ENCODE measurements at regions not wholly inside any gene's neighbourhood (a gene's known extent, or its start where the extent isn't known, plus 50 kb on each side); places are given as distances from the start of the nearest gene placed in this dataset.
"Not testable (repeated sequence)": the region's sequence is repeated elsewhere in the genome, so short reads cannot be mapped to it uniquely, and the experiment has no call there.

GRCh38 chr7:137110535-137110934 is 233.0 kb downstream of the PTN start:
- DNase-seq (ENCODE audit: low read depth in 4 of 4, low spot score in 2 of 4), result no peak

- DNase-seq (ENCODE audit: low read depth in 4 of 4, low spot score in 2 of 4), result no peak
Observed at GRCh38 chr7:137110091-137110509, 233.4 kb downstream of the PTN start.

- not testable (repeated sequence) for DNase-seq (ENCODE audit: low read depth in 4 of 4, low spot score in 2 of 4)
Observed at GRCh38 chr7:137107802-137108201, 235.7 kb downstream of the PTN start.

GRCh38 chr7:137103526-137103925 is 235.1 kb downstream of the CHRM2 start:
- DNase-seq (ENCODE audit: low read depth in 4 of 4, low spot score in 2 of 4), result not testable (repeated sequence)

- no peak for DNase-seq (ENCODE audit: low read depth in 4 of 4, low spot score in 2 of 4)
Observed at GRCh38 chr7:137097111-137097510, 228.7 kb downstream of the CHRM2 start.

- DNase-seq (ENCODE audit: low read depth in 4 of 4, low spot score in 2 of 4), result no peak
Observed at GRCh38 chr7:137096607-137097006, 228.2 kb downstream of the CHRM2 start.

GRCh38 chr7:137093198-137093597 is 224.7 kb downstream of the CHRM2 start:
- no peak for DNase-seq (ENCODE audit: low read depth in 4 of 4, low spot score in 2 of 4)

GRCh38 chr7:137091396-137091795 is 222.9 kb downstream of the CHRM2 start:
- no peak for DNase-seq (ENCODE audit: low read depth in 4 of 4, low spot score in 2 of 4)

- no peak for DNase-seq (ENCODE audit: low read depth in 4 of 4, low spot score in 2 of 4)
Observed at GRCh38 chr7:137086896-137087295, 218.4 kb downstream of the CHRM2 start.

- no peak for DNase-seq (ENCODE audit: low read depth in 4 of 4, low spot score in 2 of 4)
Observed at GRCh38 chr7:137084607-137085380, 216.3 kb downstream of the CHRM2 start.

GRCh38 chr7:137082391-137082790 is 213.9 kb downstream of the CHRM2 start:
- no peak for DNase-seq (ENCODE audit: low read depth in 4 of 4, low spot score in 2 of 4)

- no peak for DNase-seq (ENCODE audit: low read depth in 4 of 4, low spot score in 2 of 4)
Observed at GRCh38 chr7:137081321-137082093, 213.1 kb downstream of the CHRM2 start.

- DNase-seq (ENCODE audit: low read depth in 4 of 4, low spot score in 2 of 4), result no peak
Observed at GRCh38 chr7:137080516-137081203, 212.2 kb downstream of the CHRM2 start.

GRCh38 chr7:137078781-137079180 is 210.3 kb downstream of the CHRM2 start:
- DNase-seq (ENCODE audit: low read depth in 4 of 4, low spot score in 2 of 4), result no peak

GRCh38 chr7:137074391-137075030 is 206.1 kb downstream of the CHRM2 start:
- DNase-seq (ENCODE audit: low read depth in 4 of 4, low spot score in 2 of 4), result no peak

GRCh38 chr7:137073571-137074325 is 205.3 kb downstream of the CHRM2 start:
- no peak for DNase-seq (ENCODE audit: low read depth in 4 of 4, low spot score in 2 of 4)

Data from left renal cortex interstitium (tissue), 4 donors.